Right lobe of liver (tissue), 4 donors: ENCODE measurements at regions not wholly inside any gene's neighbourhood (a gene's known extent, or its start where the extent isn't known, plus 50 kb on each side); places are given as distances from the start of the nearest gene placed in this dataset.

Source experiments
- POLR2A ChIP-seq: fragments of 450-650 bp; IDR thresholded peaks from one replicate; pipeline ENCODE4 v1.6.1; 2017; ENCODE audit warnings: antibody characterized with exemption, mild to moderate bottlenecking
- TF ChIP-seq, protein P1 (sequence below), 4 donors: fragments of 200-600 bp in 3 of 4; fragments of 450-650 bp in 1 of 4; IDR thresholded peaks; one replicate each; pipeline versions ENCODE4 v1.5.1 to v1.8.0; 2016 to 2022; ENCODE audit warnings: antibody characterized with exemption in 4 of 4, mild to moderate bottlenecking in 2 of 4
- donor health status: DM: no; HTN: no; CAD: no.
- donor health status: DM: no; HTN: no; CAD: no.
- donor health status: DM: no; HTN: yes; CAD: no.

DNA sequence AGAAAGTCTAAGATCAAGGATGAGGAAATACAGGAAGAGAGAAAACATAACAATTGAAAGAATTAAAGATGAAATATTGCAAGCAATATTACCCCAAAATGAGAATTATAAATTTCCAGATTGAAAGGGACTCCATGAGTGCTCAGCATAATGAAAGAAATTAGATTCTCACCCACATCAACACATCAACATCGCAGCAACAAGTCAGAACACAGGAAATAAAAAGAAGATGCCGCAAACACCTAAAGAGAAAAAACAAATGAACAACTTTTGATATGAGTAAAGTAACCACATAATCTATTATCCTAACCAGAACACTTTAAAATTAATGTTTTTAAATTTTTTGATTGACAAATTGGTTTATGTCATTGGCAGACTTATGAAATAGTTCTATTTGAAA, 318.3 kb upstream of the PTGER4 start:
- TF ChIP-seq POLR2A = no peak
- TF ChIP-seq, protein P1, sequence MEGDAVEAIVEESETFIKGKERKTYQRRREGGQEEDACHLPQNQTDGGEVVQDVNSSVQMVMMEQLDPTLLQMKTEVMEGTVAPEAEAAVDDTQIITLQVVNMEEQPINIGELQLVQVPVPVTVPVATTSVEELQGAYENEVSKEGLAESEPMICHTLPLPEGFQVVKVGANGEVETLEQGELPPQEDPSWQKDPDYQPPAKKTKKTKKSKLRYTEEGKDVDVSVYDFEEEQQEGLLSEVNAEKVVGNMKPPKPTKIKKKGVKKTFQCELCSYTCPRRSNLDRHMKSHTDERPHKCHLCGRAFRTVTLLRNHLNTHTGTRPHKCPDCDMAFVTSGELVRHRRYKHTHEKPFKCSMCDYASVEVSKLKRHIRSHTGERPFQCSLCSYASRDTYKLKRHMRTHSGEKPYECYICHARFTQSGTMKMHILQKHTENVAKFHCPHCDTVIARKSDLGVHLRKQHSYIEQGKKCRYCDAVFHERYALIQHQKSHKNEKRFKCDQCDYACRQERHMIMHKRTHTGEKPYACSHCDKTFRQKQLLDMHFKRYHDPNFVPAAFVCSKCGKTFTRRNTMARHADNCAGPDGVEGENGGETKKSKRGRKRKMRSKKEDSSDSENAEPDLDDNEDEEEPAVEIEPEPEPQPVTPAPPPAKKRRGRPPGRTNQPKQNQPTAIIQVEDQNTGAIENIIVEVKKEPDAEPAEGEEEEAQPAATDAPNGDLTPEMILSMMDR (IDR thresholded peaks at IDR 0.05) = no peak
